Keratinocyte (primary cell): ENCODE measurements at regions not wholly inside any gene's neighbourhood (a gene's known extent, or its start where the extent isn't known, plus 50 kb on each side); places are given as distances from the start of the nearest gene placed in this dataset.

Experiments
- DNase-seq: peaks from one replicate; pipeline ENCODE4 v3.0.0-alpha.2; 2011; ENCODE audit warnings: low read depth, missing footprints, low spot score
- FAIRE-seq: peaks from 2 replicates; lab custom pipeline; 2011; peaks lifted over from hg19 to GRCh38; lab: Jason Lieb, UNC
- H2AFZ ChIP-seq: 2 replicates; pipeline ENCODE4 v1.6.0; 2012; ENCODE audit warnings: low read length, control low read depth, inconsistent platforms; ENCODE audit not compliant: control insufficient read depth
- H3K27ac ChIP-seq: 2 replicates; pipeline ENCODE4 v1.5.1; 2011; ENCODE audit warnings: low read length; ENCODE audit not compliant: control insufficient read depth, insufficient read depth
- H3K27me3 ChIP-seq: 3 replicates; pipeline ENCODE4 v1.6.0; 2011; ENCODE audit warnings: low read length; ENCODE audit not compliant: control insufficient read depth, insufficient read depth; ENCODE audit errors: extremely low read depth
- H3K36me3 ChIP-seq, 2 experiments: 2 replicates in 1 of 2; 3 replicates in 1 of 2; pipeline ENCODE4 v1.5.1; 2011; ENCODE audit warnings: low read length in 2 of 2, mild to moderate bottlenecking in 1 of 2; ENCODE audit not compliant: control insufficient read depth in 2 of 2, insufficient read depth in 2 of 2; ENCODE audit errors: extremely low read depth in 1 of 2
- H3K4me1 ChIP-seq: 3 replicates; pipeline ENCODE4 v1.5.1; 2011; ENCODE audit warnings: low read length; ENCODE audit not compliant: control insufficient read depth, insufficient read depth; ENCODE audit errors: extremely low read depth
- H3K4me2 ChIP-seq: 3 replicates; pipeline ENCODE4 v1.6.0; 2011; ENCODE audit warnings: low read depth, low read length; ENCODE audit not compliant: control insufficient read depth, insufficient read depth; ENCODE audit errors: extremely low read depth
- H3K4me3 ChIP-seq, 3 experiments: fragments of 200-600 bp in 1 of 3; sonication (generic) in 1 of 3; 2 replicates in 2 of 3; 3 replicates in 1 of 3; pipeline ENCODE4 v1.5.1; 2011 to 2016; ENCODE audit warnings: low read length in 3 of 3, mild to moderate bottlenecking in 3 of 3, control low read depth in 2 of 3, inconsistent platforms in 1 of 3, low read depth in 1 of 3, mixed read lengths in 1 of 3, mixed run types in 1 of 3, moderate library complexity in 1 of 3; ENCODE audit not compliant: control insufficient read depth in 2 of 3, insufficient read depth in 2 of 3; ENCODE audit errors: extremely low read depth in 1 of 3
- H3K79me2 ChIP-seq: 2 replicates; pipeline ENCODE4 v1.6.0; 2012; ENCODE audit warnings: low read length; ENCODE audit not compliant: control insufficient read depth, insufficient read depth
- H3K9ac ChIP-seq: 3 replicates; pipeline ENCODE4 v1.6.0; 2011; ENCODE audit warnings: low read length; ENCODE audit not compliant: control insufficient read depth, insufficient read depth; ENCODE audit errors: extremely low read depth
- H3K9me1 ChIP-seq: 3 replicates; pipeline ENCODE4 v1.6.0; 2011; ENCODE audit warnings: low read length; ENCODE audit not compliant: control insufficient read depth, insufficient read depth; ENCODE audit errors: extremely low read depth
- H3K9me3 ChIP-seq: 2 replicates; pipeline ENCODE4 v1.5.1; 2012; ENCODE audit warnings: low read depth, low read length; ENCODE audit not compliant: control insufficient read depth
- H4K20me1 ChIP-seq: 3 replicates; pipeline ENCODE4 v1.6.0; 2011; ENCODE audit warnings: low read length; ENCODE audit not compliant: control insufficient read depth, insufficient read depth; ENCODE audit errors: extremely low read depth
- CTCF ChIP-seq, 3 experiments: IDR thresholded peaks in 1 of 3; conservative IDR thresholded peaks in 1 of 3; optimal IDR thresholded peaks in 1 of 3; 2 replicates in 2 of 3; 3 replicates in 1 of 3; pipeline versions ENCODE3 to v1.5.1; 2011; ENCODE audit warnings: low read length in 3 of 3, mild to moderate bottlenecking in 3 of 3, moderate library complexity in 2 of 3, control low read depth in 1 of 3, inconsistent platforms in 1 of 3; ENCODE audit not compliant: insufficient read depth in 2 of 3; ENCODE audit errors: extremely low read depth in 1 of 3
- EZH2 ChIP-seq: IDR thresholded peaks from one replicate; pipeline ENCODE4 v1.6.1; 2012; ENCODE audit warnings: inconsistent platforms, mild to moderate bottlenecking, low read length, moderate library complexity
- dilution Hi-C: fragments of 300-500 bp; cut with MboI; formaldehyde crosslinking; loops from one replicate; pipeline ENCODE4 v1.7.0; 2020; ENCODE audit warnings: low sequenced_read_pairs; ENCODE audit not compliant: extremely low pct_ligation_motif_present

DNA sequence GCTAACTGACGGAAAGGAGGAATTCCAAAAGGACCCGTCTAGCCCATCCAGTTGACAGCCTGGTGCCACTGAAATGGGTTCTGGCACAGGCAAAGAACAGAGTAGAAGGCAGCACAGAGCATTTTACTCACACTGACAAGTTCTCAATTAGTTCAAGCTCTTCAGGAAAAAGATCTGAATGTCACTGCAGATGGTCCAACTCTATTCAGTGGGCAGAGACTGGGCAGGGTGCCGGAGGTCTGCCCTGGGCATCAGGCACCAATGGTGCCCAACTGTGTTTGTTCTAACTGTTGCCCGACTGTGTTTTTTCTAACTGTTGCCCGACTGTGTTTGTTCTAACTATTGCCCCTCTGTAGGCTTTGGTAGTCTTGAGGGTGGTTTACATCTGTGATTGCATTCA, 151.8 kb downstream of the SLC24A2 start:
- FAIRE-seq: no peak
- Histone ChIP-seq H3K4me1 (no peaks in the 10 kb centered on the region), H3K9me3 (no peaks in the 10 kb centered on the region), H3K27me3 (no peaks in the 10 kb centered on the region), H4K20me1 (no peaks in the 10 kb centered on the region), H3K9ac (no peak overlapping the region), H3K4me3 (no peak overlapping the region), H3K36me3 (no peaks in the 10 kb centered on the region), H3K27ac (no peak overlapping the region), H2AFZ (no peak overlapping the region), H3K79me2 (no peaks in the 10 kb centered on the region), H3K9me1 (no peaks in the 10 kb centered on the region), H3K4me2 (no peak overlapping the region)
- no peak for TF ChIP-seq CTCF (optimal IDR thresholded peaks at IDR 0.05 in 1 of 3, IDR thresholded peaks at IDR 0.05 in 1 of 3, conservative IDR thresholded peaks at IDR 0.05 in 1 of 3; ENCODE audit: extremely low read depth in 1 of 3, insufficient read depth in 2 of 3, low read length in 3 of 3)
- dilution Hi-C loops: no loop called here
- no peak for DNase-seq

DNA sequence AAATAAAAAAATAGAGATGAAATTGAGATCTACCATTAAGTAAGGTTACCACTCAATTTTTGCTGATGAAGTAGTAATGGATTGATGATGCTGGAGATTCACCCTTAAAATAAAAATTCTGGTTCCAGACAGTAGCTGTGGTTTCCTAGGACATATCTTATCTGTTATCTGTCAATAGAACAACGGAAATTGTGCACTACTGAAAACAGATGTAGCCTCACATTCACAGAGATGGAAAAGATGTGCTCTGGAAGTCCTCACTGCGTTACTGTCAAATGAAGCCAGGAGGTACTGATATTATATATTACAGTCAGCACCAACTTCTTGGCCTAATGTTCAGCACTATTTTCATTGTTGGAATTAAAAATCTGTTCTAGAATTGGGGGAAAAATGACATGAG, 154.0 kb downstream of the SLC24A2 start:
- no peak overlapping the region for H2AFZ ChIP-seq
- no peaks in the 10 kb centered on the region for H3K9me1 ChIP-seq
- dilution Hi-C loops: no loop called here
- no peaks in the 10 kb centered on the region for H3K36me3 ChIP-seq
- H3K27ac ChIP-seq: no peak overlapping the region
- FAIRE-seq (no peak), DNase-seq (no peak)
- H3K9ac ChIP-seq: no peak overlapping the region
- no peaks in the 10 kb centered on the region for H3K79me2 ChIP-seq
- no peaks in the 10 kb centered on the region for H3K4me1 ChIP-seq
- no peak for TF ChIP-seq EZH2
- no peaks in the 10 kb centered on the region for H3K9me3 ChIP-seq
- no peak overlapping the region for H3K4me3 ChIP-seq
- H4K20me1 ChIP-seq: no peaks in the 10 kb centered on the region
- H3K4me2 ChIP-seq: no peak overlapping the region
- no peaks in the 10 kb centered on the region for H3K27me3 ChIP-seq

- Histone ChIP-seq H3K9me3 (no peaks in the 10 kb centered on the region), H3K27ac (no peak overlapping the region), H3K4me1 (no peaks in the 10 kb centered on the region), H3K9me1 (no peaks in the 10 kb centered on the region), H2AFZ (no peak overlapping the region), H3K4me3 (no peak overlapping the region), H3K36me3 (no peaks in the 10 kb centered on the region), H4K20me1 (no peaks in the 10 kb centered on the region), H3K27me3 (no peaks in the 10 kb centered on the region), H3K9ac (no peak overlapping the region), H3K79me2 (no peaks in the 10 kb centered on the region), H3K4me2 (no peak overlapping the region)
- DNase-seq (no peak), FAIRE-seq (no peak)
- TF ChIP-seq CTCF (optimal IDR thresholded peaks at IDR 0.05 in 1 of 3, IDR thresholded peaks at IDR 0.05 in 1 of 3, conservative IDR thresholded peaks at IDR 0.05 in 1 of 3; ENCODE audit: extremely low read depth in 1 of 3, insufficient read depth in 2 of 3, low read length in 3 of 3): no peak
- TF ChIP-seq EZH2: no peak
- dilution Hi-C loops: no loop called here
Observed at GRCh38 chr9:19631181-19631580, 157.7 kb downstream of the SLC24A2 start.
